ENCODE measurements at regions not wholly inside any gene's neighbourhood (a gene's known extent, or its start where the extent isn't known, plus 50 kb on each side); places are given as distances from the start of the nearest gene placed in this dataset.

GRCh38 chr4:66687459-66687858 lies 857.8 kb downstream of the CENPC start:
- POLR2A ChIA-PET = no interaction called here
- no peak for DNase-seq (ENCODE audit: low read depth, low spot score)
- Histone ChIP-seq H3K27me3 (ENCODE audit: control insufficient read depth, insufficient read depth, low read length) (no peaks in the 10 kb centered on the region), H3K4me3 (ENCODE audit: low read depth, low read length) (no peak overlapping the region), H3K27ac (ENCODE audit: low read depth, low read length) (no peak overlapping the region), H3K9me3 (ENCODE audit: control insufficient read depth, insufficient read depth, low read length) (peaks cover 3% of the 10 kb centered on the region; the same call in 1 of the 2 replicates)
- no peak for TF ChIP-seq CTCF (IDR thresholded peaks at IDR 0.05; ENCODE audit: low read depth, low read length)
- CTCF ChIA-PET = no interaction called here

GRCh38 chr4:66681962-66682361 lies 863.3 kb downstream of the CENPC start:
- H3K27me3 ChIP-seq (ENCODE audit: control insufficient read depth, insufficient read depth, low read length) = no peaks in the 10 kb centered on the region
- no peak for DNase-seq (ENCODE audit: low read depth, low spot score)
- H3K27ac ChIP-seq (ENCODE audit: low read depth, low read length) = no peak overlapping the region
- H3K9me3 ChIP-seq (ENCODE audit: control insufficient read depth, insufficient read depth, low read length) = peaks cover 3% of the 10 kb centered on the region; the same call in 1 of the 2 replicates
- ChIA-PET POLR2A (no interaction called here), CTCF (interaction anchor here (0.7 kb wide), 1 partner anchor 67 kb away, joined by 3 read pairs; no protein-coding TSS in a partner anchor)
- no peak overlapping the region for H3K4me3 ChIP-seq (ENCODE audit: low read depth, low read length)
- TF ChIP-seq CTCF (IDR thresholded peaks at IDR 0.05; ENCODE audit: low read depth, low read length) = no peak

GRCh38 chr4:66667249-66667648 lies 878.1 kb downstream of the CENPC start:
- ChIA-PET CTCF (no interaction called here), POLR2A (no interaction called here)
- H3K27ac ChIP-seq (ENCODE audit: low read depth, low read length) = no peak overlapping the region
- H3K9me3 ChIP-seq (ENCODE audit: control insufficient read depth, insufficient read depth, low read length) = peaks cover 3% of the 10 kb centered on the region; the same call in 1 of the 2 replicates
- TF ChIP-seq CTCF (IDR thresholded peaks at IDR 0.05; ENCODE audit: low read depth, low read length) = no peak
- DNase-seq (ENCODE audit: low read depth, low spot score) = no peak
- no peak overlapping the region for H3K4me3 ChIP-seq (ENCODE audit: low read depth, low read length)
- no peaks in the 10 kb centered on the region for H3K27me3 ChIP-seq (ENCODE audit: control insufficient read depth, insufficient read depth, low read length)

DNA sequence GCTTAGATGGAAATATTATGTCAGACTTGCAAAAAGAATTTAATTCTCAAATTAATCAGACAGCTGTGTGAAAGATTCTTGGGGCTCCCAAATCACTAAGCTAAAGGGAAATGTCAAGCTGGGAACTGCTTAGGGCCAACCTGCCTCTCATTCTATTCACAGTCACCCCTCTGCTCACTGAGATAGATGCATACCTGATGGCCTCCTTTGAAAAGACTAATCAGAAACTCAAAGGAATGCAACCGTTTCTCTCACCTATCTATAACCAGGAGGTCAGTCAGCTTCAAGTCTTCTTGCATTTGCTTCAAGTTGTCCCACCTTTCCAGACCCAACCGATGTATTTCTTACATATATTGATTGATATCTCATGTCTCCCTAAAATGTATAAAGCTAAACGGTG lies 882.7 kb downstream of the CENPC start:
- no peak overlapping the region for H3K27ac ChIP-seq (ENCODE audit: low read depth, low read length)
- DNase-seq (ENCODE audit: low read depth, low spot score) = no peak
- POLR2A ChIA-PET = no interaction called here
- no peak overlapping the region for H3K4me3 ChIP-seq (ENCODE audit: low read depth, low read length)
- no peaks in the 10 kb centered on the region for H3K27me3 ChIP-seq (ENCODE audit: control insufficient read depth, insufficient read depth, low read length)
- CTCF ChIA-PET = no interaction called here
- H3K9me3 ChIP-seq (ENCODE audit: control insufficient read depth, insufficient read depth, low read length) = no peaks in the 10 kb centered on the region
- TF ChIP-seq CTCF (IDR thresholded peaks at IDR 0.05; ENCODE audit: low read depth, low read length) = no peak

DNA sequence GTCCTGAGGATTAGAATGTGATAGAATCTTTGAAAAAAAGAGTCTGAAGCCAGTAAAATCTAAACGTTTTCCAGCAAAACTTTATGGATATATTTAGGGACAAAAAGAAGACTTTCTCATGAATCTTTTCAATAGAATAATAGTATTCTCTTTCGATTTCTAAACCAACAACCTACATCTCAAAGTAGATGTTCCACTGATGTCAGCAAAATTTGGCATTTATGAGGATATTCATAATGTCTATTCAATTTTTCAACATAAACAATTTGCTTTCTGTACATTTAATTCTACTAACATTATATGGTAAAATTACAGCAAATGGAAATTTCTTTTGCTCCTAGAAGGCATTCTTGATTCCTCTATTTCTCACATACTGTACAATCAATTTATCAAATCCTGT lies 886.5 kb downstream of the CENPC start:
- CTCF ChIA-PET = no interaction called here
- DNase-seq (ENCODE audit: low read depth, low spot score) = no peak
- Histone ChIP-seq H3K27me3 (ENCODE audit: control insufficient read depth, insufficient read depth, low read length) (no peaks in the 10 kb centered on the region), H3K9me3 (ENCODE audit: control insufficient read depth, insufficient read depth, low read length) (peaks cover 13% of the 10 kb centered on the region), H3K27ac (ENCODE audit: low read depth, low read length) (no peak overlapping the region), H3K4me3 (ENCODE audit: low read depth, low read length) (no peak overlapping the region)
- TF ChIP-seq CTCF (IDR thresholded peaks at IDR 0.05; ENCODE audit: low read depth, low read length) = no peak
- POLR2A ChIA-PET = no interaction called here

Measured in AG04450 (cell line).